ENCODE measurements at regions not wholly inside any gene's neighbourhood (a gene's known extent, or its start where the extent isn't known, plus 50 kb on each side); places are given as distances from the start of the nearest gene placed in this dataset.

GRCh38 chr5:71946343-71947030, 160.8 kb upstream of the MAP1B start:
- TF ChIP-seq CTCF (conservative IDR thresholded peaks at IDR 0.05; ENCODE audit: low read depth, low read length) (no peak), RAD21 (IDR thresholded peaks at IDR 0.05; ENCODE audit: low read length) (no peak), USF2 (IDR thresholded peaks at IDR 0.05; ENCODE audit: low read depth, low read length) (no peak), POLR2A (IDR thresholded peaks at IDR 0.05; ENCODE audit: low read depth, low read length) (no peak), MAFK (IDR thresholded peaks at IDR 0.05; ENCODE audit: low read depth, low read length) (no peak)

Data from IMR-90 (cell line).